ENCODE measurements at regions not wholly inside any gene's neighbourhood (a gene's known extent, or its start where the extent isn't known, plus 50 kb on each side); places are given as distances from the start of the nearest gene placed in this dataset.

- Histone ChIP-seq H3K27ac (no peak overlapping the region), H3K36me3 (no peaks in the 10 kb centered on the region), H3K27me3 (replicated peaks; ENCODE audit: insufficient read depth) (no peaks in the 10 kb centered on the region), H3K4me3 (no peak overlapping the region), H3K4me1 (ENCODE audit: control insufficient read depth in 1 of 2, low read depth in 2 of 2) (no peaks in the 10 kb centered on the region), H3K9me3 (no peaks in the 10 kb centered on the region)
- TF ChIP-seq, protein P1, sequence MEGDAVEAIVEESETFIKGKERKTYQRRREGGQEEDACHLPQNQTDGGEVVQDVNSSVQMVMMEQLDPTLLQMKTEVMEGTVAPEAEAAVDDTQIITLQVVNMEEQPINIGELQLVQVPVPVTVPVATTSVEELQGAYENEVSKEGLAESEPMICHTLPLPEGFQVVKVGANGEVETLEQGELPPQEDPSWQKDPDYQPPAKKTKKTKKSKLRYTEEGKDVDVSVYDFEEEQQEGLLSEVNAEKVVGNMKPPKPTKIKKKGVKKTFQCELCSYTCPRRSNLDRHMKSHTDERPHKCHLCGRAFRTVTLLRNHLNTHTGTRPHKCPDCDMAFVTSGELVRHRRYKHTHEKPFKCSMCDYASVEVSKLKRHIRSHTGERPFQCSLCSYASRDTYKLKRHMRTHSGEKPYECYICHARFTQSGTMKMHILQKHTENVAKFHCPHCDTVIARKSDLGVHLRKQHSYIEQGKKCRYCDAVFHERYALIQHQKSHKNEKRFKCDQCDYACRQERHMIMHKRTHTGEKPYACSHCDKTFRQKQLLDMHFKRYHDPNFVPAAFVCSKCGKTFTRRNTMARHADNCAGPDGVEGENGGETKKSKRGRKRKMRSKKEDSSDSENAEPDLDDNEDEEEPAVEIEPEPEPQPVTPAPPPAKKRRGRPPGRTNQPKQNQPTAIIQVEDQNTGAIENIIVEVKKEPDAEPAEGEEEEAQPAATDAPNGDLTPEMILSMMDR (IDR thresholded peaks at IDR 0.05) = no peak
- no peak for DNase-seq (ENCODE audit: low spot score)
- ATAC-seq (ENCODE audit: insufficient number of reproducible peaks, low FRiP score, low read depth) = no peak
These were observed 807.2 kb downstream of the SLC16A7 start for GRCh38 chr12:60402996-60403395.

DNA sequence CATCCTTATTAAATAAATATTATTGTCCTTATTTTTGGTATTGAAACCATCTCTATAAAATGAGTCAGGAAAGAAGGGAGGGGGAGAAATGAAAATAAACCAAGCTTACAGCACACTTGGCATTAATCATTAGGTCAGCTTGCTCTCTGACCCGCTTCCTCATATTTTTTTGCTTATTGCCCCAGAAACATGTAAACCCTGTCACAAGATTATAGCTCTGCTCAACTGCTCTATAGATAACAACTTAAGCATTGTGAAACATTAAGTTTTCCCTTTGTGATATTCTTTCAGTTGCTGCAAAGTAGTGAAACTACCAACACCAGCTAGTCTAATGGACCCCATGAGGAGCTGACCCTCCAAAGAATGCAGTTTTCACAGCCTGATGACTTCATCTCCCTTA lies 819.5 kb downstream of the SLC16A7 start:
- Histone ChIP-seq H3K27me3 (replicated peaks; ENCODE audit: insufficient read depth) (no peaks in the 10 kb centered on the region), H3K9me3 (no peaks in the 10 kb centered on the region), H3K4me1 (ENCODE audit: control insufficient read depth in 1 of 2, low read depth in 2 of 2) (no peaks in the 10 kb centered on the region), H3K4me3 (no peak overlapping the region), H3K36me3 (no peaks in the 10 kb centered on the region), H3K27ac (no peak overlapping the region)
- TF ChIP-seq, protein P1 (IDR thresholded peaks at IDR 0.05) = no peak
- DNase-seq (ENCODE audit: low spot score) = no peak
- no peak for ATAC-seq (ENCODE audit: insufficient number of reproducible peaks, low FRiP score, low read depth)

DNA sequence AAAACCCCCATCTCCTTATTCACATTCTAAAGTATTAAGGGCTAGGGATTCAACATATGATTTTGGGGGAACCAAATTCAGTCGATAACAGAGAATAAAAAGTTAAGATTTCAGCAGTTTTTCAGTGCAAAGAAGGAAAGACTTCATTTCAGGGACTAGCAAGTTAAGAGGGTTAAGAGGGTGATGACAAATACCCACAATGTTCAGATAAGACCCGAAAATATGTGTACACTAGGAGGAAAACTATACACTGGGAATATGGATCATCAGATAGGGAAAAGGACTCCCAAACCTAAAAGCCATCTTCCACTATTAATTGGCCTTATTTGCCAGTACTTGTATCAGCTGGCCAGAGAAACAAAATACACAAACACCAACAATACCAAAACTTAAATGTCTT lies 824.2 kb downstream of the SLC16A7 start:
- no peak for ATAC-seq (ENCODE audit: insufficient number of reproducible peaks, low FRiP score, low read depth)
- Histone ChIP-seq H3K9me3 (no peaks in the 10 kb centered on the region), H3K4me1 (ENCODE audit: control insufficient read depth in 1 of 2, low read depth in 2 of 2) (no peaks in the 10 kb centered on the region), H3K27me3 (replicated peaks; ENCODE audit: insufficient read depth) (no peaks in the 10 kb centered on the region), H3K4me3 (no peak overlapping the region), H3K27ac (no peak overlapping the region), H3K36me3 (no peaks in the 10 kb centered on the region)
- DNase-seq (ENCODE audit: low spot score) = no peak
- TF ChIP-seq, protein P1 (IDR thresholded peaks at IDR 0.05) = no peak

DNA sequence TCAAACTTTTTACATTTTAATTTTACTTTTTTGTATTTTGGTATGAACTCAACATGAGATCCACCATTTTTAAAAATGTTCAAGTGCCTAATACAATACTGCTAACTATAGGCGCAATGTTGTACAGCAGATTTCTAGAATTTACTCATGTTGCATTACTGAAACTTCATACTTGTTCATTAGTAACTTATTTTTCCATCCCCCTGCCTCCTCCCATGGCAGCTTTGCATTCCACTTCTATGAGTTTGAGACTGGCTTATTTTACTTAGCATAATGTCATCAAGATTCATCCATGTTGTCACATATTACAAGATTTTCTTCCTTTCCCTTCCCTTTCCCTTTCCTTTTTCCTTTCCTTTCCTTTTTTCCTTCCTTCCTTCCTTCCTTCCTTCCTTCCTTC lies 825.9 kb downstream of the SLC16A7 start:
- ATAC-seq (ENCODE audit: insufficient number of reproducible peaks, low FRiP score, low read depth) = no peak
- Histone ChIP-seq H3K27me3 (replicated peaks; ENCODE audit: insufficient read depth) (no peaks in the 10 kb centered on the region), H3K9me3 (no peaks in the 10 kb centered on the region), H3K4me1 (ENCODE audit: control insufficient read depth in 1 of 2, low read depth in 2 of 2) (no peaks in the 10 kb centered on the region), H3K27ac (no peak overlapping the region), H3K4me3 (no peak overlapping the region), H3K36me3 (no peaks in the 10 kb centered on the region)
- DNase-seq (ENCODE audit: low spot score) = no peak
- TF ChIP-seq, protein P1 (IDR thresholded peaks at IDR 0.05) = no peak

GRCh38 chr12:60437297-60437696 lies 841.5 kb downstream of the SLC16A7 start:
- TF ChIP-seq, protein P1 (IDR thresholded peaks at IDR 0.05) = no peak
- ATAC-seq (ENCODE audit: insufficient number of reproducible peaks, low FRiP score, low read depth) = no peak
- no peaks in the 10 kb centered on the region for H3K4me1 ChIP-seq (ENCODE audit: control insufficient read depth in 1 of 2, low read depth in 2 of 2)
- H3K4me3 ChIP-seq = no peak overlapping the region
- DNase-seq (ENCODE audit: low spot score) = no peak
- H3K27me3 ChIP-seq (replicated peaks; ENCODE audit: insufficient read depth) = no peaks in the 10 kb centered on the region
- H3K9me3 ChIP-seq = no peaks in the 10 kb centered on the region
- H3K36me3 ChIP-seq = no peaks in the 10 kb centered on the region
- no peak overlapping the region for H3K27ac ChIP-seq

Data from thoracic aorta (tissue), 2 donors.